ENCODE measurements at regions not wholly inside any gene's neighbourhood (a gene's known extent, or its start where the extent isn't known, plus 50 kb on each side); places are given as distances from the start of the nearest gene placed in this dataset.
"Not testable (repeated sequence)": the region's sequence is repeated elsewhere in the genome, so short reads cannot be mapped to it uniquely, and the experiment has no call there.

DNA sequence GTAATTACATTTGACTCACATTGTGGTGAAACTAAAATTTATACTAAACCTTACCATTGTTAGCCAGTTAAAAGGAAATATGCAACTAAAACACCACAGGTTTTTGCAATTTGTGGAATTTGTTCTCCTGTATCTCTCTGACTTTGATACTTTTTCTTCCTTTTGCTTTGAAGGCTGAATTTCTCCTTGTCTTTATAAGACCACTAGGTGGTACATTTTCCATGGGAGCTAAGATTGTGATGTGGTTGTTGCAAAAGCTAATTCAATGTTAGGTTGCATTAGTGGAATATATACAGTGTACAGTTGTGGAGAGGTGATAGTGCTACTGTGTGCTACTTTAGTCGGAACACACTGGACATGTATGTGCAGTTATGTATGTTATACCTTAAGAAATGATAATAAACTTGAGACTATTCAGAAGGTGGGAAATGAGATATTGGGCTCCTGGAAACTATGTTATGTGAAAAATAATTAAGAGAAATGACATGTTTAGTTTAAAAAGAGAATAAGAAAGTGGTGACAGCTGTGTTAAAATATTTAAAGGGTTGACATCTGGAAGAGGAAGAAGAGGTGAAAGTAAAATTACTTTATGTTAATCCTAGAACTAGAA is 70.3 kb downstream of the ARL9 start:
- peak; percentile 24 for DNase-seq

DNA sequence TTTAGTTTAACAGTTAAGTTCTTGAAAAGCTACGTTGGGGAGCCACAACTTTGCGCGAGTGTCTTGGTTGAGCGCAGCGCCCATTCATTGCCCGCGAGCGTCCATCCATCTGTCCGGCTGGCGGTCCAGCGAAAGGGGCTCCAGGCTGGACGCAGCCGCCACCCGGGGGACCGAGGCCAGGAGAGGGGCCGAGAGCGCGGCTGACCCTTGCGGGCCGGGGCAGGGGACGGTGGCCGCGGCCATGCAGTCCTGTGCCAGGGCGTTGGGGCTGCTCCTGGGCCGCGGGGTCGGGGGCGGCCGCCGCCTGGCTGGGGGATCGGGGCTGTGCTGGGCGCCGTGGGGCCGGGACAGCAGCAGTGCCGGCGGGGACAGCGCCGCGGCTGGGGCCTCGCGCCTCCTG is 86.8 kb downstream of the ARL9 start:
- not testable (repeated sequence) for DNase-seq
